Spinal cord (tissue), 9 donors: ENCODE measurements at regions not wholly inside any gene's neighbourhood (a gene's known extent, or its start where the extent isn't known, plus 50 kb on each side); places are given as distances from the start of the nearest gene placed in this dataset.
"Not testable (repeated sequence)": the region's sequence is repeated elsewhere in the genome, so short reads cannot be mapped to it uniquely, and the experiment has no call there.

Source experiments
- DNase-seq, 6 donors: peaks; one replicate each; pipeline versions ENCODE4 v3.0.0 to v3.0.0-alpha.2; 2013 to 2015; ENCODE audit warnings: low spot score in 6 of 6, low read depth in 4 of 6
- H3K27ac ChIP-seq: one replicate; pipeline ENCODE4 v1.5.1; 2013; ENCODE audit warnings: low read depth, low read length, control low read depth
- H3K27me3 ChIP-seq: one replicate; pipeline ENCODE4 v1.6.1; 2013; ENCODE audit warnings: low read length; ENCODE audit not compliant: control insufficient read depth, insufficient read depth
- H3K36me3 ChIP-seq: one replicate; pipeline ENCODE4 v1.6.1; 2013; ENCODE audit warnings: low read length; ENCODE audit not compliant: control insufficient read depth, insufficient read depth
- H3K4me1 ChIP-seq: one replicate; pipeline ENCODE4 v1.6.1; 2013; ENCODE audit warnings: low read length; ENCODE audit not compliant: control insufficient read depth, insufficient read depth
- H3K4me3 ChIP-seq: one replicate; pipeline ENCODE4 v1.5.1; 2013; ENCODE audit warnings: low read depth, low read length, control low read depth
- H3K9me3 ChIP-seq: one replicate; pipeline ENCODE4 v1.6.1; 2013; ENCODE audit warnings: low read length; ENCODE audit not compliant: control insufficient read depth, insufficient read depth
- WGBS: methylation state at CpG from one replicate; pipeline ENCODE4 v1.1.5; 2013; ENCODE audit warnings: missing lambda C conversion rate; ENCODE audit not compliant: insufficient coverage; 5-methylcytosine and 5-hydroxymethylcytosine counted together
- donor health status: healthy.

- no peak for DNase-seq
- no peaks in the 10 kb centered on the region for H3K36me3 ChIP-seq
- no peaks in the 10 kb centered on the region for H3K9me3 ChIP-seq
- H3K4me1 ChIP-seq = no peaks in the 10 kb centered on the region
- no peaks in the 10 kb centered on the region for H3K27me3 ChIP-seq
- no peak overlapping the region for H3K4me3 ChIP-seq
- H3K27ac ChIP-seq = no peak overlapping the region
- no CpG with 5 or more reads among the region's 1 CpG for WGBS
These were observed 2370.9 kb upstream of the RAG2 start for GRCh38 chr11:38968951-38969350.

GRCh38 chr11:38952698-38953097 is 2354.7 kb upstream of the RAG2 start:
- no CpG with 5 or more reads among the region's 4 CpGs for WGBS
- no peak for DNase-seq
- Histone ChIP-seq H3K4me1 (no peaks in the 10 kb centered on the region), H3K27ac (no peak overlapping the region), H3K27me3 (no peaks in the 10 kb centered on the region), H3K9me3 (no peaks in the 10 kb centered on the region), H3K4me3 (no peak overlapping the region), H3K36me3 (no peaks in the 10 kb centered on the region)

DNA sequence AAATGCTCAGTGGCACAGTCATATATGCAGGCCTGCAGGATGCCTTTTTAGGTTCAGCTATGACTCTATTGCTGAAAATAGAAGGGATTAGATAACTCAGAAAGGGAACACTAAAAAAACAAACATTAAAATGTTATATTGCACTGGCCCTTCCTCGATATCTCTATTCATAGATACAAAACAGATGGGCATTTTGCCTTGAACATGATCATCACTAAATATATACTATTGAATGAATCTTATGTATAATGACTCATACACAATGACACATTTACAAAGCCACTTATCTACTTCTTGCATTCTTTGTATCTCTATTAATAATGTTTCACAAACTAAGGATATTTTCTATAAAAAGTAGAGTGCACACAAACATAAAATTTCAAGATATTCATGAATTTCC is 2352.8 kb upstream of the RAG2 start:
- no CpG with 5 or more reads among the region's 1 CpG for WGBS
- Histone ChIP-seq H3K27me3 (no peaks in the 10 kb centered on the region), H3K9me3 (no peaks in the 10 kb centered on the region), H3K4me1 (no peaks in the 10 kb centered on the region), H3K4me3 (no peak overlapping the region), H3K36me3 (no peaks in the 10 kb centered on the region), H3K27ac (no peak overlapping the region)
- DNase-seq = no peak

DNA sequence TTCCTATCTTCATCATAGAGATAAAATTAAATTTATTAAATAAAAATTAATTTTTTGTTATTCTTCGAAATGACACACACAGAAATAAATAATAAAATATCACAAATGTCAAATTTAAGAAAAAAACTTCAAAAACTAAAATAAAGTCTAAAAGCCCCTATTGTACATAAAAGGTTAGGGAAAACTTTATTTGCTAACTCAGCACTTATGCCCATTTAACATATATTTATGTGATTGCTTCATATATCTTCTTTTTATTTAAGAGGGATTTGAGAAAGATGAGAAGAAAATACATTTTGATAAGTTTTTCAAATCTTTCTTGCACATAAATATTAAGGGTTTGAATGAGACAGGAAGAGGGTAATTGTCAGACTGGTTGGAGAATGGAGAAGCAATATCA is 2350.4 kb upstream of the RAG2 start:
- Histone ChIP-seq H3K9me3 (peaks cover 4% of the 10 kb centered on the region), H3K4me3 (no peak overlapping the region), H3K27ac (no peak overlapping the region), H3K36me3 (no peaks in the 10 kb centered on the region), H3K27me3 (no peaks in the 10 kb centered on the region), H3K4me1 (no peaks in the 10 kb centered on the region)
- no CpG with 5 or more reads among the region's 1 CpG for WGBS
- no peak for DNase-seq

DNA sequence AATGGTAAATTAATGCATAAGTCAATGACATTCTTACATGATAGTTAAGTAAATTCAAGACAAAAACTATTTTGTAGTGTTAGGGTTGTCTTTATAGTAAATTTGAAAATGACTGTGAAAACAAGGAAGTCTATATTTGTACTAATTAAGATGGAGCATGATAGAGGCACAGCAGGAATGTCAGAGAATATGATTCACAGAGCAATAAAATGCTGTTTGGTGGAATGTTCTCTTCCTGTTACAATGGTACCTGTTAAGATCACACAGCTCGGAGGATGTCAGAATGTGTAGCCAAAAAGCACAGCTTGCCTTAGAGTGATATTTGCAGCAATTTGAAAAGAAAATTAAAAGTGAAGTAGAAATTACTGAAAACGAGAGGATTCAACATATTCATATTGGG is 2339.7 kb upstream of the RAG2 start:
- no peak overlapping the region for H3K4me3 ChIP-seq
- H3K27me3 ChIP-seq = no peaks in the 10 kb centered on the region
- no peak overlapping the region for H3K27ac ChIP-seq
- no peaks in the 10 kb centered on the region for H3K9me3 ChIP-seq
- no peaks in the 10 kb centered on the region for H3K36me3 ChIP-seq
- no peak for DNase-seq
- WGBS = no CpG with 5 or more reads among the region's 2 CpGs
- H3K4me1 ChIP-seq = no peaks in the 10 kb centered on the region

GRCh38 chr11:38935941-38936340 is 2337.9 kb upstream of the RAG2 start:
- H3K4me3 ChIP-seq = no peak overlapping the region
- no peaks in the 10 kb centered on the region for H3K9me3 ChIP-seq
- H3K27me3 ChIP-seq = no peaks in the 10 kb centered on the region
- H3K4me1 ChIP-seq = no peaks in the 10 kb centered on the region
- H3K27ac ChIP-seq = no peak overlapping the region
- H3K36me3 ChIP-seq = no peaks in the 10 kb centered on the region
- DNase-seq = peak in 2 of 6 donors; percentile 10 to 54

DNA sequence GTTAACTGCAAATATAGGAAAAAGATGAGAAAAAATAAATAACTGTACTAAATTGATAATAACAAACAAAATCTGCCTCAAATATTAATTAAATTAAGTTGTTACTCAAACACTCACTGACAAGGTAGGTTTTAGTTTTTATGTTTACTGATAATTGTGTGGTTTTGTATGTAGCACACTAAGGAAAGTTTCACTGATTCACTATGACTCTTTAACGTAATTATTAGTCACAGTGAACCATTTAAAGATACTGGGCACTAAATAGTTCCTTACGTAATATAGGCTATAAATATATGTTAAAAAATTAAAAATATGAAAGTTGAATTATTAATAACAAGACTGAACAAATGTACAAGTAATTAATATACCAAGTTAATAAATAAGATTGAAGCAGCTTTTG is 2330.0 kb upstream of the RAG2 start:
- Histone ChIP-seq H3K4me3 (no peak overlapping the region), H3K27ac (no peak overlapping the region), H3K36me3 (no peaks in the 10 kb centered on the region), H3K9me3 (no peaks in the 10 kb centered on the region), H3K4me1 (no peaks in the 10 kb centered on the region), H3K27me3 (no peaks in the 10 kb centered on the region)
- no CpG with 5 or more reads among the region's 2 CpGs for WGBS
- DNase-seq = no peak

- no peak for DNase-seq
- no peaks in the 10 kb centered on the region for H3K36me3 ChIP-seq
- H3K4me3 ChIP-seq = no peak overlapping the region
- H3K4me1 ChIP-seq = no peaks in the 10 kb centered on the region
- H3K9me3 ChIP-seq = no peaks in the 10 kb centered on the region
- WGBS = no CpG with 5 or more reads among the region's 1 CpG
- no peak overlapping the region for H3K27ac ChIP-seq
- no peaks in the 10 kb centered on the region for H3K27me3 ChIP-seq
These were observed 2326.6 kb upstream of the RAG2 start for GRCh38 chr11:38924644-38925043.

GRCh38 chr11:38900211-38900610 is 2302.2 kb upstream of the RAG2 start:
- no peak overlapping the region for H3K27ac ChIP-seq

GRCh38 chr11:38894201-38894600 is 2296.2 kb upstream of the RAG2 start:
- not testable (repeated sequence) for H3K27me3 ChIP-seq, H3K9me3 ChIP-seq, H3K4me1 ChIP-seq, H3K27ac ChIP-seq, DNase-seq, H3K36me3 ChIP-seq, H3K4me3 ChIP-seq
- 90% methylated on average over 3 of the region's 6 CpGs for WGBS

More at GRCh38 chr11:38900211-38900610, 2302.2 kb upstream of the RAG2 start:
- DNase-seq = peak in 3 of 6 donors; percentile 6 to 55 (median 46)
- WGBS = 39% methylated on average over 3 of the region's 6 CpGs
- Histone ChIP-seq H3K27me3 (peaks cover 2% of the 10 kb centered on the region), H3K36me3 (no peaks in the 10 kb centered on the region), H3K4me3 (no peak overlapping the region), H3K9me3 (no peaks in the 10 kb centered on the region), H3K4me1 (no peaks in the 10 kb centered on the region)
